ENCODE measurements at regions not wholly inside any gene's neighbourhood (a gene's known extent, or its start where the extent isn't known, plus 50 kb on each side); places are given as distances from the start of the nearest gene placed in this dataset.

DNA sequence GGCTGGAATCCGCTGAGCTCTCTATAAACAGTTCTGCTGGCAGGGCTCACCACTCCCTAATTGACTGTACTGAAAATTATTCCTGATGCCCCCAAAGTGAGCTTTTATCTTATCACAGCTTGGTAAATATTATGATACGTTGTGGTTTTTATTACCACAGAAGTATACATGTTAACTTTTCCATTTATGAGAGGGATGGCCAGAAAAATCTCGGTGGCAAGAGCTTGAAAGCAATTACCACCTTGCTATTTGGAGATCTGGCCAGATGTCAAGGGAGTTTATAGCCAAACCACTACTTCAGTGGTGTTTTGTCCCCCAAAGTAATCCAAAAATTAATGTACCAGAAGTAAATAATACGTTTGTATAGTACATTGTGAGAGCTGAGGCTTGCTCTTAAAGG is 75.4 kb upstream of the RCN1 start (continued):
- TF ChIP-seq, protein P1, sequence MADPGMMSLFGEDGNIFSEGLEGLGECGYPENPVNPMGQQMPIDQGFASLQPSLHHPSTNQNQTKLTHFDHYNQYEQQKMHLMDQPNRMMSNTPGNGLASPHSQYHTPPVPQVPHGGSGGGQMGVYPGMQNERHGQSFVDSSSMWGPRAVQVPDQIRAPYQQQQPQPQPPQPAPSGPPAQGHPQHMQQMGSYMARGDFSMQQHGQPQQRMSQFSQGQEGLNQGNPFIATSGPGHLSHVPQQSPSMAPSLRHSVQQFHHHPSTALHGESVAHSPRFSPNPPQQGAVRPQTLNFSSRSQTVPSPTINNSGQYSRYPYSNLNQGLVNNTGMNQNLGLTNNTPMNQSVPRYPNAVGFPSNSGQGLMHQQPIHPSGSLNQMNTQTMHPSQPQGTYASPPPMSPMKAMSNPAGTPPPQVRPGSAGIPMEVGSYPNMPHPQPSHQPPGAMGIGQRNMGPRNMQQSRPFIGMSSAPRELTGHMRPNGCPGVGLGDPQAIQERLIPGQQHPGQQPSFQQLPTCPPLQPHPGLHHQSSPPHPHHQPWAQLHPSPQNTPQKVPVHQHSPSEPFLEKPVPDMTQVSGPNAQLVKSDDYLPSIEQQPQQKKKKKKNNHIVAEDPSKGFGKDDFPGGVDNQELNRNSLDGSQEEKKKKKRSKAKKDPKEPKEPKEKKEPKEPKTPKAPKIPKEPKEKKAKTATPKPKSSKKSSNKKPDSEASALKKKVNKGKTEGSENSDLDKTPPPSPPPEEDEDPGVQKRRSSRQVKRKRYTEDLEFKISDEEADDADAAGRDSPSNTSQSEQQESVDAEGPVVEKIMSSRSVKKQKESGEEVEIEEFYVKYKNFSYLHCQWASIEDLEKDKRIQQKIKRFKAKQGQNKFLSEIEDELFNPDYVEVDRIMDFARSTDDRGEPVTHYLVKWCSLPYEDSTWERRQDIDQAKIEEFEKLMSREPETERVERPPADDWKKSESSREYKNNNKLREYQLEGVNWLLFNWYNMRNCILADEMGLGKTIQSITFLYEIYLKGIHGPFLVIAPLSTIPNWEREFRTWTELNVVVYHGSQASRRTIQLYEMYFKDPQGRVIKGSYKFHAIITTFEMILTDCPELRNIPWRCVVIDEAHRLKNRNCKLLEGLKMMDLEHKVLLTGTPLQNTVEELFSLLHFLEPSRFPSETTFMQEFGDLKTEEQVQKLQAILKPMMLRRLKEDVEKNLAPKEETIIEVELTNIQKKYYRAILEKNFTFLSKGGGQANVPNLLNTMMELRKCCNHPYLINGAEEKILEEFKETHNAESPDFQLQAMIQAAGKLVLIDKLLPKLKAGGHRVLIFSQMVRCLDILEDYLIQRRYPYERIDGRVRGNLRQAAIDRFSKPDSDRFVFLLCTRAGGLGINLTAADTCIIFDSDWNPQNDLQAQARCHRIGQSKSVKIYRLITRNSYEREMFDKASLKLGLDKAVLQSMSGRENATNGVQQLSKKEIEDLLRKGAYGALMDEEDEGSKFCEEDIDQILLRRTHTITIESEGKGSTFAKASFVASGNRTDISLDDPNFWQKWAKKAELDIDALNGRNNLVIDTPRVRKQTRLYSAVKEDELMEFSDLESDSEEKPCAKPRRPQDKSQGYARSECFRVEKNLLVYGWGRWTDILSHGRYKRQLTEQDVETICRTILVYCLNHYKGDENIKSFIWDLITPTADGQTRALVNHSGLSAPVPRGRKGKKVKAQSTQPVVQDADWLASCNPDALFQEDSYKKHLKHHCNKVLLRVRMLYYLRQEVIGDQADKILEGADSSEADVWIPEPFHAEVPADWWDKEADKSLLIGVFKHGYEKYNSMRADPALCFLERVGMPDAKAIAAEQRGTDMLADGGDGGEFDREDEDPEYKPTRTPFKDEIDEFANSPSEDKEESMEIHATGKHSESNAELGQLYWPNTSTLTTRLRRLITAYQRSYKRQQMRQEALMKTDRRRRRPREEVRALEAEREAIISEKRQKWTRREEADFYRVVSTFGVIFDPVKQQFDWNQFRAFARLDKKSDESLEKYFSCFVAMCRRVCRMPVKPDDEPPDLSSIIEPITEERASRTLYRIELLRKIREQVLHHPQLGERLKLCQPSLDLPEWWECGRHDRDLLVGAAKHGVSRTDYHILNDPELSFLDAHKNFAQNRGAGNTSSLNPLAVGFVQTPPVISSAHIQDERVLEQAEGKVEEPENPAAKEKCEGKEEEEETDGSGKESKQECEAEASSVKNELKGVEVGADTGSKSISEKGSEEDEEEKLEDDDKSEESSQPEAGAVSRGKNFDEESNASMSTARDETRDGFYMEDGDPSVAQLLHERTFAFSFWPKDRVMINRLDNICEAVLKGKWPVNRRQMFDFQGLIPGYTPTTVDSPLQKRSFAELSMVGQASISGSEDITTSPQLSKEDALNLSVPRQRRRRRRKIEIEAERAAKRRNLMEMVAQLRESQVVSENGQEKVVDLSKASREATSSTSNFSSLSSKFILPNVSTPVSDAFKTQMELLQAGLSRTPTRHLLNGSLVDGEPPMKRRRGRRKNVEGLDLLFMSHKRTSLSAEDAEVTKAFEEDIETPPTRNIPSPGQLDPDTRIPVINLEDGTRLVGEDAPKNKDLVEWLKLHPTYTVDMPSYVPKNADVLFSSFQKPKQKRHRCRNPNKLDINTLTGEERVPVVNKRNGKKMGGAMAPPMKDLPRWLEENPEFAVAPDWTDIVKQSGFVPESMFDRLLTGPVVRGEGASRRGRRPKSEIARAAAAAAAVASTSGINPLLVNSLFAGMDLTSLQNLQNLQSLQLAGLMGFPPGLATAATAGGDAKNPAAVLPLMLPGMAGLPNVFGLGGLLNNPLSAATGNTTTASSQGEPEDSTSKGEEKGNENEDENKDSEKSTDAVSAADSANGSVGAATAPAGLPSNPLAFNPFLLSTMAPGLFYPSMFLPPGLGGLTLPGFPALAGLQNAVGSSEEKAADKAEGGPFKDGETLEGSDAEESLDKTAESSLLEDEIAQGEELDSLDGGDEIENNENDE (IDR thresholded peaks at IDR 0.05; ENCODE audit: insufficient replicate concordance, low read length) = no peak
- TF ChIP-seq TCF12 (IDR thresholded peaks at IDR 0.05; ENCODE audit: low read depth, low read length) (no peak), NRF1 (IDR thresholded peaks at IDR 0.05; ENCODE audit: low read depth, low read length) (no peak)

Data from H1 (cell line).